Mucosa of stomach (tissue), 1 donor: ENCODE measurements at regions not wholly inside any gene's neighbourhood (a gene's known extent, or its start where the extent isn't known, plus 50 kb on each side); places are given as distances from the start of the nearest gene placed in this dataset.
"Not testable (repeated sequence)": the region's sequence is repeated elsewhere in the genome, so short reads cannot be mapped to it uniquely, and the experiment has no call there.

ENCODE experiments used
- H3K27me3 ChIP-seq: one replicate; pipeline ENCODE4 v1.7.0; 2013; ENCODE audit warnings: mild to moderate bottlenecking, low read length; ENCODE audit not compliant: control insufficient read depth, insufficient read depth
- H3K36me3 ChIP-seq: one replicate; pipeline ENCODE4 v1.7.0; 2013; ENCODE audit warnings: low read length; ENCODE audit not compliant: control insufficient read depth, insufficient read depth
- H3K4me1 ChIP-seq: one replicate; pipeline ENCODE4 v1.7.0; 2013; ENCODE audit warnings: mild to moderate bottlenecking, low read length; ENCODE audit not compliant: control insufficient read depth, insufficient read depth
- H3K4me3 ChIP-seq: one replicate; pipeline ENCODE4 v1.7.0; 2013; ENCODE audit warnings: low read length
- H3K9ac ChIP-seq: one replicate; pipeline ENCODE4 v1.7.0; 2013; ENCODE audit warnings: mild to moderate bottlenecking, low read length, moderate library complexity
- H3K9me3 ChIP-seq: one replicate; pipeline ENCODE4 v1.7.0; 2013; ENCODE audit warnings: mild to moderate bottlenecking, low read length, moderate library complexity; ENCODE audit not compliant: control insufficient read depth
- donor health status: Pancreatic carcinoma.

GRCh38 chr13:110991991-110992508 is 77.2 kb upstream of the ANKRD10 start:
- no peak overlapping the region for H3K4me3 ChIP-seq
- no peaks in the 10 kb centered on the region for H3K36me3 ChIP-seq
- no peaks in the 10 kb centered on the region for H3K9me3 ChIP-seq
- H3K27me3 ChIP-seq: no peaks in the 10 kb centered on the region
- no peaks in the 10 kb centered on the region for H3K4me1 ChIP-seq
- H3K9ac ChIP-seq: no peak overlapping the region

GRCh38 chr13:110989331-110989730 is 74.5 kb upstream of the ANKRD10 start:
- no peaks in the 10 kb centered on the region for H3K27me3 ChIP-seq
- H3K36me3 ChIP-seq: no peaks in the 10 kb centered on the region
- H3K9me3 ChIP-seq: no peaks in the 10 kb centered on the region
- H3K4me1 ChIP-seq: peaks cover 4% of the 10 kb centered on the region
- H3K9ac ChIP-seq: no peak overlapping the region
- no peak overlapping the region for H3K4me3 ChIP-seq

GRCh38 chr13:110985541-110985940 is 70.7 kb upstream of the ANKRD10 start:
- no peaks in the 10 kb centered on the region for H3K27me3 ChIP-seq
- no peak overlapping the region for H3K4me3 ChIP-seq

GRCh38 chr13:110984798-110985197 is 69.9 kb upstream of the ANKRD10 start:
- Histone ChIP-seq H3K9ac (no peak overlapping the region), H3K4me1 (peaks cover 12% of the 10 kb centered on the region), H3K9me3 (no peaks in the 10 kb centered on the region), H3K27me3 (no peaks in the 10 kb centered on the region), H3K4me3 (no peak overlapping the region), H3K36me3 (no peaks in the 10 kb centered on the region)

More at GRCh38 chr13:110985541-110985940, 70.7 kb upstream of the ANKRD10 start:
- no peak overlapping the region for H3K9ac ChIP-seq
- no peaks in the 10 kb centered on the region for H3K9me3 ChIP-seq
- no peaks in the 10 kb centered on the region for H3K36me3 ChIP-seq
- peaks cover 12% of the 10 kb centered on the region for H3K4me1 ChIP-seq

DNA sequence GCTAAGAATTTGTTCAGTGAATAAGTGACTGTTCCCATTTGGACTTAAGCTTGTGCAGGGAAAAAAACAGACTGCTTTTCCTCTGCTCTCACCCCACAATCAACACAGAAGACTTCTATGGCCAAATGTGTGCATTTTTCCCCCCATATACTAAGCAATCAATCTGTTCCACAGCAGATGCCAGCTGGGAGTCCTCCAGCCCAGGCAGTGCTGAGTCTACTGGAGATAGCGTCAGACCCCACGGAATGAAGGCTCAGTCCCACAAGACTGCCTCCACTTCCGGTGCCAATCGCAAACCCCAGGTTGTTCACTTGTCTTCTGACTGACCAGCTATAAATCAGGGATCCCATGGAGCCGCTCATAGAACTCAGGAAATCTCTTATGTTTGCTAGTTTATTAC is 69.5 kb upstream of the ANKRD10 start:
- Histone ChIP-seq H3K4me1 (peaks cover 12% of the 10 kb centered on the region), H3K9ac (no peak overlapping the region), H3K4me3 (no peak overlapping the region), H3K9me3 (no peaks in the 10 kb centered on the region), H3K27me3 (no peaks in the 10 kb centered on the region), H3K36me3 (no peaks in the 10 kb centered on the region)

DNA sequence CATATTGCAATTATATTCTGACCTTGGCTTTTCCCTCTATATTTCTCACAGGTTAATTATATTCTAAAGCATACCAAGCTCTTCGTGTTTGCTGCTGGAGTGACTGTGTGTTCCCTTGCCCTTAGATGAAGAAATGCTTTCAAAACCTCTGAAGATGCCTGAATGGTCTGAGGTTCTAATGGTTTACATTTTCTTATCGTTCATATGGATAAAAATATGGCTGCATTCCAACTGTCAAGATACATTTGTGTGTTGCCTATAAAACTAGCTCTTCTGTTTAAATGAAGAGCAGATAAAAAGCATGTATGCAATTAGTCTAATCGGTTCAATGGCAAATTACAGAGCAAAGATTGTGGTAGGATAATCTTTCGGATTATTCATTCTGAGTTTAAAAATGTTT is 68.4 kb upstream of the ANKRD10 start:
- H3K4me1 ChIP-seq: peaks cover 12% of the 10 kb centered on the region
- H3K9me3 ChIP-seq: no peaks in the 10 kb centered on the region
- no peaks in the 10 kb centered on the region for H3K27me3 ChIP-seq
- no peak overlapping the region for H3K4me3 ChIP-seq
- no peaks in the 10 kb centered on the region for H3K36me3 ChIP-seq
- H3K9ac ChIP-seq: no peak overlapping the region

- H3K4me1 ChIP-seq: peaks cover 12% of the 10 kb centered on the region
- H3K9ac ChIP-seq: no peak overlapping the region
- H3K9me3 ChIP-seq: no peaks in the 10 kb centered on the region
- no peaks in the 10 kb centered on the region for H3K27me3 ChIP-seq
- H3K36me3 ChIP-seq: no peaks in the 10 kb centered on the region
- H3K4me3 ChIP-seq: no peak overlapping the region
Observed at GRCh38 chr13:110981379-110981778, 66.5 kb upstream of the ANKRD10 start.

DNA sequence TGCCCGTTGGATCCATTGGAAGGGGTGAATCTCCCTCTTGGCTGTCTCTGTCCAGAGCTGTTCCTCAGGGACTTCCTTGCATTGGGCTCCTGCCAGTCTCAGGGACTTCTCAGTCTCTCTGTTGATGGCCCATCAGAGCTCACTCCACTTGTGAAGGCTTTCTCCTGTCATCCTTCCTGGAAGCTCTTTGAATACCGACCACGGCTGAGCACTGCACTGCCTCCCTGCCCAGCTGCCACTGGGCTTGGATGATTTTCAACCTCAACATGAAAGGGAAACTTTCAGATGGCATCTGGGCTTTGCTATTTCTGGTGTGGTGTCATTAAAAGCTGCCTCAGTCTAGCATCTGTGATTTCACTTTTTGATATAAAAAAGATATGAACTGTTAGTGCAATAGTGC is 66.1 kb upstream of the ANKRD10 start:
- Histone ChIP-seq H3K4me1 (peaks cover 12% of the 10 kb centered on the region), H3K9me3 (no peaks in the 10 kb centered on the region), H3K27me3 (no peaks in the 10 kb centered on the region), H3K36me3 (no peaks in the 10 kb centered on the region), H3K4me3 (no peak overlapping the region), H3K9ac (no peak overlapping the region)

GRCh38 chr13:110979149-110979548 is 64.3 kb upstream of the ANKRD10 start:
- H3K27me3 ChIP-seq, H3K4me1 ChIP-seq, H3K9me3 ChIP-seq, H3K36me3 ChIP-seq, H3K4me3 ChIP-seq, H3K9ac ChIP-seq: not testable (repeated sequence)

GRCh38 chr13:110978390-110978789 is 63.5 kb upstream of the ANKRD10 start:
- H3K9ac ChIP-seq: no peak overlapping the region
- H3K4me3 ChIP-seq: no peak overlapping the region
- no peaks in the 10 kb centered on the region for H3K27me3 ChIP-seq
- no peaks in the 10 kb centered on the region for H3K36me3 ChIP-seq
- peaks cover 7% of the 10 kb centered on the region for H3K4me1 ChIP-seq
- no peaks in the 10 kb centered on the region for H3K9me3 ChIP-seq

DNA sequence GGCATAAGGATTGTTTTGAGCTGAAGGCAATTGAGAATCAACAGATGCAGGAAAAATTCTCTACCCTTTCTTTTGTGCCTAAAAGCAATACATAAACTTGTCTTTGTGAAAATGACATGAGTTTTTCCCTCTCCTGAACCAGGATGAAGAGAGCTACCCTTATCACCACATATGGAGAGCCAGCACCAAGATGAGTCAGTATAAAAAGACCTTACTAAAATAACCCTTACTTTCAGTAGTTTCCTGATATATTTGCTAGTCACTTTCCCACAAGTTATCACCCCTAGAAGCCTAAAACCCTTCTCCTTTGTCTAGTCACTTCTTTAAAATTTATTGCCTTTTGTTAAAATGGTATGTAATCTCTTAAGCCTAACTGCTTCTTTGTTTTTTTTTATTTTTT is 61.9 kb upstream of the ANKRD10 start:
- H3K4me3 ChIP-seq: no peak overlapping the region
- H3K9ac ChIP-seq: no peak overlapping the region

DNA sequence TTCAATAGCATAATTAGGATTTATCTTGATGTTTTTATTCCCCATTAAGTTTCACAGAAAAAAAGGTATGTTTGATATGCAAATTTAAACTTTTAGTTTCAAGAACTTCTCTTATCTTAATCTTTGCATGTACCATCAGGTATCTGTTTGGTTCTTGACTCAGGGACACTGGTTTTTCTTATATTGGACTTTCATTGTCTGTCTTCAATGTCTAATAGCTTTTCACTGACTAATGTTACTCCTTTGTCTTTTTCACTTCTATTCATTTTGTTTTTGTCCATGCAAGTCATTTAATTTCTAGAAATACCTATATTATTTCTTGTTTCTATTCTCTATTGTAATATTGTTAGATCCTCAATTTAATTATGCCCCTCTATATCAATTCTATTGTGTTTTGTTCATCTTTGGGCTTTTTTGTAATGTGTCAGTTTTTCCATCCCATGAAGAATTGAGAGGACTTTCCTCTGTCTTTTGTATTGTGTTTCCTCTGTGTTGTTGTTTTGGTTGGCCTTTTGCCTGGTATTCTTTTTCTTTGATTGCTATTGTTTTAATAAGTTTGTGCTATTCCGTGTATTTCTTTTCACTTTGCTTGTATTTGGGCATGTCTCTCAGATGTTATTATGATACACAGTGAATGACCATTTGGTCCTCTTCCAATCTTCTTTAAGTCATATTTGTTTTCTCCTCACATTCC is 58.3 kb upstream of the ANKRD10 start:
- Histone ChIP-seq H3K4me3 (no peak overlapping the region), H3K9ac (no peak overlapping the region), H3K4me1 (no peaks in the 10 kb centered on the region), H3K27me3 (no peaks in the 10 kb centered on the region), H3K36me3 (no peaks in the 10 kb centered on the region), H3K9me3 (no peaks in the 10 kb centered on the region)

More for the DNA sequence above, 61.9 kb upstream of the ANKRD10 start:
- H3K4me1 ChIP-seq: no peaks in the 10 kb centered on the region
- no peaks in the 10 kb centered on the region for H3K27me3 ChIP-seq
- H3K36me3 ChIP-seq: no peaks in the 10 kb centered on the region
- no peaks in the 10 kb centered on the region for H3K9me3 ChIP-seq

DNA sequence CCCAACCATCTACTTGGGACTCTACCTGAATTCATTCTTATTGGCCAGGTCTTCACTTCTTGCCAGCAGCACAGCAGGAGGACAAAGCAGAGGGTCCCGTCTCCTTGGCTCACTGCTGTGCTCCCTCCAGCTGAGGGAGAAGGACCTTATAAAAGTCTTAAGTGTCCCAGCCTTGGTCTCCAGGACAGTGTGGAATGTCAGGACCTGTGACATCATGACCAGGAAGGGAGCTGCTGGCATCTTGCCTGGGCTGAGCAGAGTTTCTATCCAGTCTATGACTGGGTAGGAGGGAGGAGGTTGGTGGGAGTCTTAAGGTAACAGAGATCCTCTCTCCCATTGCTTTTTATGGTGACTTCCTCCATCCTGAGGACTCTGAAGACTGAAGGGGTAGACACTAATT is 56.6 kb upstream of the ANKRD10 start:
- Histone ChIP-seq H3K9ac (no peak overlapping the region), H3K27me3 (no peaks in the 10 kb centered on the region), H3K9me3 (no peaks in the 10 kb centered on the region)

More for the DNA sequence above, 56.6 kb upstream of the ANKRD10 start:
- Histone ChIP-seq H3K36me3 (no peaks in the 10 kb centered on the region), H3K4me3 (no peak overlapping the region), H3K4me1 (no peaks in the 10 kb centered on the region)
